NCI-H446 treated with DMSO at 0.1 percent for 48 hours (cell line): ENCODE measurements at regions not wholly inside any gene's neighbourhood (a gene's known extent, or its start where the extent isn't known, plus 50 kb on each side); places are given as distances from the start of the nearest gene placed in this dataset.

Experiments used
- DNase-seq: peaks from one replicate; lab custom pipeline; 2025; lab: John Stamatoyannopoulos, UW

GRCh38 chr2:128690869-128691268 is 372.2 kb upstream of the HS6ST1 start:
- DNase-seq = no peak

- DNase-seq = no peak
Measured at GRCh38 chr2:128691526-128691925, 372.9 kb upstream of the HS6ST1 start.

DNA sequence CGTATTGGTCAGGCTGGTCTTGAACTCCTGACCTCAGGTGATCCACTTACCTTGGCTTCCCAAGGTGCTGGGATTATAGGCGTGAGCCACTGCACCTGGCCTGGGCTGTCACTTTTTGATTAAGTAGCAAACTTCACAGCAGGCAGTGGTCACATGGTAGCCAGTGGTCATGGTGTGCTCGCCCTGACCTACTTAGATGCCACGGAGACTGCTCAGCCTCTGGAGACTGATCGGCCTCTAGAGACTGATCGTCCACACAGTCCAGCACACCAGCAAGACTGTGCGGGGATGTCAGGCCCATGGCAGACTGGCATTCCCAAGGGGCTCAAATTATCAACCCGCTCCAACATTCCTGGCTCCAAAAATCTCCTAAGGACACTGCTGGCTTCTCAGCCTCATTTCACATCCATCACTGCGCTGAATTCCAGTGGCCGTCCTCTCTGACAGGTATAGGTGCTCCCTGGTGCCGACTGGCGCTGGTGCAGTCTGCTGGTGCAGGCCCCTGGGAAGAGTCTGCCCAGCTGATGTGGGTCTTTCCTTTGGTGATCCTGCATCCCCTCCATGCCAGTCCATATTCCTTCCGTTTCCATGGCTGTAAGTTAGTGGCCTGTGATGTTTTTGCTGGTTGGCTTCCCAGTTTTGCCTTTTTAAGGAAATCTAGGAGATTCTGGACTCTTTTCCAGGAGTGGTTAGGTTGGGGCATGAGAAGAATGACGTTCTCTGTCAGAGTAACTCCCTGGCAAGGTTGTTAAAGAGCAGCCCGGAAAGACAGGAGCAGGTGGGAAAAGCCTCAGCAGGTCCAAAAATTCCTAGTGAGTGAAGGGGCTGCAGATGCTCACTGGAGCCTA is 374.5 kb upstream of the HS6ST1 start:
- no peak for DNase-seq

GRCh38 chr2:128693743-128694029 is 375.0 kb upstream of the HS6ST1 start:
- no peak for DNase-seq

DNA sequence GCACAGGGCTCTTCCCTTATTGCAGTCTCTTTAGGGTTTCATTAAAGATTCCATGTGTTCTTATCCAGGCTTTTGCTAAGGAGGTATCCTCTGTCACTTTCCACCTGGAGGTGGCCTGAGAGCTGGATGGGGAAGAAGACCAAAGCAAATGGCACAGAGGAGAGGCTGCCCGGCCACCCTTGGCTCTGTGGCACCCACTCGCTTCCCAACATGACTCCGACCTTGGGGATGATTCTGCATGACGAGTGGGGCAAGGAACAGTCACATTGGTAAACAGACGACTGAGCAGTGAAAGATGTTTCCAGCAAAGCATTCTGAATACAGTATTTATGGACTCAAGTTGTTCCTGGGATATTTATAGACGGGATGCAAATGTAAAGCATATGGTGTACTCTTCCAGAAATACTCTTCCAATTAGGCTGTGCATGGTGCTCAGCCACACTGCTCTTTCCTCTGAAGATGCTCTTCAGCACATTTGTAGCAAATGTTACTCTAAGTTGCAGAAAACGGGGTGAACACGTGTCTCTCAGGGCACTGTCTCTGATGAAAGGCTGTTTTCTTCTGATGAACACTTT is 377.1 kb upstream of the HS6ST1 start:
- DNase-seq = no peak

GRCh38 chr2:128696421-128696820 is 377.8 kb upstream of the HS6ST1 start:
- no peak for DNase-seq

- DNase-seq = no peak
Measured at GRCh38 chr2:128701418-128701817, 382.8 kb upstream of the HS6ST1 start.

- DNase-seq = no peak
Measured at GRCh38 chr2:128702616-128703015, 383.9 kb upstream of the HS6ST1 start.

DNA sequence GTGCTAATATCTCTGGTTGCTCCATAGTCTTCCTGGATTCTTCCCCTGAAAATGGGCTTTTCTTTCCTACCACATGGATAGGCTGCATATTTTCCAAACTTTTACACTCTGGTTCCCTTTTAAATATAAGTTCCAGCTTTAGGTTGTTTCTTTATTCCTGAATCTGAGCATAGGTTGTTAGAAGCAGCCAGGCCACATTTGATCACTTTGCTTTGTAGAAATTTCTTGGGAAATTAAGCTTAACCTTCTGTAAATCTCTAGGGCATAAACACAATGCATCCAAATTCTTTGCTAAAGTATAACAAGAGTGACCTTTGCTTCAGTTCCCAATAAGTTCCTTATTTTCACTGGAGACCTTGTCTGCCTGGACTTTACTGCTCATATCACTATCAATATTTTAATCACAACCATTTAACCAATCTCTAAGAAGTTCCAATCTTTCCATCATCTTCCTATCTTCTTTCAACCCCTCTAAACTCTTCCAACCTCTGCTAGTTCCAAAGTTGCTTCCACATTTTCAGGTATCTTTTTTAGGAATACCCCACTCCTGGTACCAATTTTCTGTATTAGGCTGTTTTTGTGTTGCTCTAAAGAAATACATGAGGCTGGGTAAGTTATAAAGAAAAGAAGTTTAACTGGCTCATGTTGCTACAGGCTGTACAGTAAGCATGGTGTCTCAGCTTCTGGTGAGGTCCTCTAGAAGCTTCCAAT is 389.6 kb upstream of the HS6ST1 start:
- no peak for DNase-seq

GRCh38 chr2:128710242-128710641 is 391.6 kb upstream of the HS6ST1 start:
- no peak for DNase-seq

DNA sequence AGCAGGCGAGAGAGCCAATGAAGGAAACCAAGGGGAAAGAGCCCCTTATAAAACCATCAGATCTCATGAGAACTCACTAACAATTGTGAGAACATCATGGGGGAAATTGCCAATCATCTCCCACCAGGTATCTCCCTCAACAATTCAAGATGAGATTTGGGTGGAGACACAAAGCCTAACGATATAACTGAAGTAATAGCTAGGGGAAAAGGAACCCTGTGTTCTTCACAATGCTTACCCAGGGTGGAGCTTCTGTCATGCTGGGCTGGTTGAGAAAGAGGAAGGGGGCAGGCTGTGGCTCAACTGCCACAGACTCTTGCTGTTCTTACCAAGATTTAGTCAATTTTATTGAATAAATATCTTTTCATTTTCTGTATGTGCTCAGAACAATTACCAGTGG is 392.1 kb upstream of the HS6ST1 start:
- no peak for DNase-seq

DNA sequence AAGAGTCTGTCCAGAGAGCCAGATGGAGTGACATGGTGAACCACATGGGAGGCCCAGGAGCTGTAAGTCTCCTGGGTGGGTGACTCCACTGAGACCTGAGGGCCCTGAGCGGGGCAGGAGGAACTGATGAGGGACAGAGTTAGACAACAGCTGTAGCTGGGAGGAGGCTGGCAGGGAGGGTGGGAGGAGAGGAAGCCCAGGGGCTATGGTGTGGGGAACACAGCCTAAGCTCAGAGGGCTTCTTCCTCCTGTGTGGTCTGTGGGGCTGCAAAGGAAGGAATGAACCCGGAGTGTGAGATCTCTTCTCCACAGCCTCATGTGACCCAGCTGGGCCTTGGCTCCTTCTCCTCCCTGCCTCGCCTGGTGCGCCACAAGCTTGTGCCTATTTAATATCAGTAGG is 395.6 kb upstream of the HS6ST1 start:
- DNase-seq = no peak

DNA sequence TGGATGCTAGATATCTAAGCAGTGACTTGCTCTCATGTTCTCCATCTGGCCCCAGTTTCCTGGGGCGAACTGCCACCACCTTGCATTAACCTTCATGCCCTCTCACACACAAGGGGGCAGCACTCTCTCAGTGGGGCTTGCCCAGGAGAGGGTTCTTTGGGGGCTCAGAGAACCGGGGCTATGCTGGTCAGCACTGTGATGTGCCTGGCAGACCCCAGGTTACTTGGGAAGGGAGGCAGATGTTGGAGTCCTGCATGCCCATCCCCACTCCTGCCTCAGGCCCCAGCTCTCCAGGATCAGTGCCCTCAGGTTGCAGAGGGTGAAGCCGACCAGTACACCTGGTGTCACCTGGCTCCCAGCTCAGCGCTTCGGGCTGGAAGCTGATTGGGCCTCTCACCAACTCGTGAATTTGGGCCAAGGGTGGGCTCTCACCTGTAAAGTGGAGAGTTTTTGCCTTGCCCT is 396.2 kb upstream of the HS6ST1 start:
- DNase-seq = no peak

DNA sequence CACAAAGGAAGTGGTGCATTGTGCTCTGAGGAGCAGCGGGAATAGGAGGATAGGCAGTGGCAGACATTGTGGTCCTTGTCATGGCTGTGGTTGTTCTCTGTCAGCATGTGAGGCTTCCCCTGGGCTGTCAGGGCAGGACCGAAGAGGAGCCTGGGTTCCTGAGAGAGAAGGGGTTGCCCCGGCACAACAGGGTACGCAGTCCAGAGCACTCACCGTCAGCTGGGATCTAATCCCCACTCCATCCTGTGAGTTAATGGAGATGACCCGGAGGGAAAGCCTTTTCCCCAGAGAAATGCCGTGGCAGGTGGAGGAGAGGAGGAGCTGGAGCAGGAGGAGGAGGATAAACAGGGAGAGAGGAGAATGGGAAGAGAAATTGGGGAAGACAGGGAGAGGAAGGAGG is 396.7 kb upstream of the HS6ST1 start:
- no peak for DNase-seq

- no peak for DNase-seq
Measured at GRCh38 chr2:128716299-128716721, 397.6 kb upstream of the HS6ST1 start.

- DNase-seq = no peak
Measured at GRCh38 chr2:128717758-128718710, 399.4 kb upstream of the HS6ST1 start.

DNA sequence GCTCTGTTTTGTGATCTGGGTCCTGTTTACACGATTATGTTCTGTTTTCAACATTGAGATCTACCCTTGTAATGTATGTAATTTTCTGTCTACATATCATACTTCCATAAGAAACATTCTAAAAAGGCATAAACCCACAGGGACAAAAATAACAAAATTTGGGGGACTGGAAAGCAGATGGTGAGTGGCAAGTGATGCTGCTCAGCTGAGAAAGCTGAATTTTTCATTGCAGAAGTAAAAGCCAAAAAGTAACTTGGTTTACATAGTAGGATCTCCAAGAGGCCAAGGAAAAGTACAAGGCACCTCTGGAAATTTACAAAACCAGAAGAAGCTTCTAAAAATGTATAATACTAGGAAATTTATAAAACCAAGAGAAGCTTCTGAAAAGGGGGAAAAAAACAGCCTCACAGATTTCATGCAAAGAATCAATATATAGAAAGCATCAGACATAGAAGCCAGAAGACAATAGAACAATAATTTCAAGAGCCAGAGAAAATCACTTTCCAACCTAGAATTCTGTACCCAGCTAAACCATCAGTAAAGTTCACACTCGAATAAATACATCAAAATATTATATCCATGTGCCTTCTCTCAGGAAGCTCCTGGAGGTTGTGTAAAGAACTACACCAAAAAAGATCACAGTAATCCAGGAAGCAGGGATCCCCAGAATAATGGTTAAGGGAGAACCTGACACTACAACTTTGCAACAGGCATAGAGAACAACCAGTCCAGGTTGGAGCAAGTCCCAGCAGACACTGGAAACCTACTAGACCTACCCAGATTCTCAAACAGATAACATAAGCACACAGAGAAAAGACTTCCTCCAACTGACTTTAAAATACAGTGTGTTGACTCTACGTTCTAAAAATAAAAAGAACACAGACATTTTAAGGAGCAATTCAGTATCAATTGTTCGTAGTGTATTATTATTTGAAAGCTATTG is 401.7 kb upstream of the HS6ST1 start:
- no peak for DNase-seq

GRCh38 chr2:128721096-128721495 is 402.4 kb upstream of the HS6ST1 start:
- no peak for DNase-seq

DNA sequence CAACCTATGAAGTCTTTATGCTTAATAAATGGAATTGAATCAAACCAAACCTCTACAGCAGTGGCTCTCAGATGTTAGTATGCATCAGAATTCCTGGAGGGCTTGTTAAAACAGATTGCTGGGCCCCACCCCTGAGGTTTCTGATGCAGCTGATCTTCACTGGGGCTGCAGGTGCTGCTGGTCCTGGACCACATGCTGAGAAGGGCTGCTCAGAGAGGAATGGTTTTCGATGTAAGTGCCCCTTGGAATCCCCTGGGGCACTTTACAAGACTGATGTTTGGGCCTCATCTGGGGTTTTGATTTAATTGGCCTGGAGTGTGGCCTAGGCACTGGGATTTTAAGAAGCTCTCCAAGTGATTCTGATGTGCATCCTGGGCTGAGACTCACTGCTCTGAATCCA is 403.8 kb upstream of the HS6ST1 start:
- DNase-seq = no peak

- no peak for DNase-seq
Measured at GRCh38 chr2:128724547-128724946, 405.9 kb upstream of the HS6ST1 start.

DNA sequence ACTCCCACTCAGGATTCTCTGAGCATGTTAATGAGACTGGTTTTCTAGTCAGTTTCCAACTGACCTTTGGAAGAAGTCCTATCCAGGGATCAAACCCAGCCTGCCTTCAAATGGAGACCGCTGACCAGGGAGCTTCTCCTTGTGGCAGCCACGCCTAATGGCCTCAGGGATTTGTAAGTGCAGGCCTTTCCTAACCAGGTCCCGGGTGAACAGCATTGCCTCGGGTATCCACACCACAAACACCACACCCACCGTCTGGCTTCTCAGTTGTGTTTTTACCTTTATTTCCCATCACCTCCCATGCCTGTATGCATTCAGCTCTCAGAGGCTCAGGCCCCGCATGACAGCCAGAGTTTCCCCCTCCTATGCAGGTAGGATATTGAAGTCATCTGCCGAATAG is 406.3 kb upstream of the HS6ST1 start:
- no peak for DNase-seq
